HG03558 (cell line): ENCODE measurements at regions not wholly inside any gene's neighbourhood (a gene's known extent, or its start where the extent isn't known, plus 50 kb on each side); places are given as distances from the start of the nearest gene placed in this dataset.
"Not testable (repeated sequence)": the region's sequence is repeated elsewhere in the genome, so short reads cannot be mapped to it uniquely, and the experiment has no call there.

Experiments
- ATAC-seq: cut with Tn5 transposase; IDR thresholded peaks from one replicate; pipeline ENCODE4 v1.9.1; 2021; ENCODE audit warnings: moderate number of reproducible peaks; ENCODE audit not compliant: unreplicated experiment; ENCODE audit errors: extremely low read depth

- no peak for ATAC-seq
Measured at GRCh38 chr5:42235241-42235640, 188.0 kb upstream of the GHR start.

GRCh38 chr5:42235837-42236236 is 187.4 kb upstream of the GHR start:
- ATAC-seq, result no peak

- ATAC-seq, result no peak
Measured at GRCh38 chr5:42241636-42242035, 181.6 kb upstream of the GHR start.

- ATAC-seq, result no peak
Measured at GRCh38 chr5:42242210-42242609, 181.0 kb upstream of the GHR start.

GRCh38 chr5:42242881-42243485 is 180.3 kb upstream of the GHR start:
- ATAC-seq, result no peak

GRCh38 chr5:42252306-42252705 is 170.9 kb upstream of the GHR start:
- ATAC-seq, result no peak

GRCh38 chr5:42259914-42260313 is 163.3 kb upstream of the GHR start:
- not testable (repeated sequence) for ATAC-seq

- ATAC-seq, result no peak
Measured at GRCh38 chr5:42267091-42267490, 156.1 kb upstream of the GHR start.

GRCh38 chr5:42268170-42268569 is 155.1 kb upstream of the GHR start:
- not testable (repeated sequence) for ATAC-seq

GRCh38 chr5:42268630-42269029 is 154.6 kb upstream of the GHR start:
- no peak for ATAC-seq

GRCh38 chr5:42270771-42271170 is 152.5 kb upstream of the GHR start:
- ATAC-seq, result no peak

GRCh38 chr5:42274913-42275312 is 148.3 kb upstream of the GHR start:
- no peak for ATAC-seq

- no peak for ATAC-seq
Measured at GRCh38 chr5:42277293-42277692, 145.9 kb upstream of the GHR start.

- ATAC-seq, result no peak
Measured at GRCh38 chr5:42284584-42284983, 138.7 kb upstream of the GHR start.

- ATAC-seq, result no peak
Measured at GRCh38 chr5:42285230-42285629, 138.0 kb upstream of the GHR start.

- no peak for ATAC-seq
Measured at GRCh38 chr5:42300496-42300895, 122.7 kb upstream of the GHR start.

- ATAC-seq, result no peak
Measured at GRCh38 chr5:42301349-42301748, 121.9 kb upstream of the GHR start.

- no peak for ATAC-seq
Measured at GRCh38 chr5:42302186-42302585, 121.1 kb upstream of the GHR start.

GRCh38 chr5:42306287-42306686 is 117.0 kb upstream of the GHR start:
- no peak for ATAC-seq

- ATAC-seq, result no peak
Measured at GRCh38 chr5:42309865-42310264, 113.4 kb upstream of the GHR start.

GRCh38 chr5:42315214-42315613 is 108.0 kb upstream of the GHR start:
- ATAC-seq, result no peak

GRCh38 chr5:42317575-42317974 is 105.7 kb upstream of the GHR start:
- no peak for ATAC-seq

GRCh38 chr5:42319546-42319945 is 103.7 kb upstream of the GHR start:
- ATAC-seq, result not testable (repeated sequence)
